GM19043 (cell line): ENCODE measurements at regions not wholly inside any gene's neighbourhood (a gene's known extent, or its start where the extent isn't known, plus 50 kb on each side); places are given as distances from the start of the nearest gene placed in this dataset.

Experiments used
- ATAC-seq: cut with Tn5 transposase; IDR thresholded peaks from one replicate; pipeline ENCODE4 v1.9.1; 2021; ENCODE audit warnings: low read depth; ENCODE audit not compliant: unreplicated experiment

DNA sequence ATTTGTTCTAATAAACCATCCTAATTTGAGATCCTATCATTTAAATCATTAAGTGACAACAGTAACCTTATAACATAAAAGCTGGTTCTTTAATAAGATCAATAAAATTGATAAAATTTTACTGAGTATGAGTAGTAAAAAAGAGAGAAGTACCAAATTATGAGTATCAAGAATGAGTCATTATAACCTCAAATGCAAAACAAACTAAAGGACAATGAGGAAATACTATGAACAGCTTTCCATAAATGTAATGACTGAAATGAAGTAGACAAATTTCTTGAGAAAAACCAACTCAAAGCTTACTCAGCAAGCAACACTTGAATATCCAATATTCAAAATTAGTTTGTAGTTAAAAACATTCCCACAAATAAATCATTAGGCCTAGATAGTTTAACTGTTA, 433.0 kb downstream of the ZEB2 start:
- no peak for ATAC-seq

DNA sequence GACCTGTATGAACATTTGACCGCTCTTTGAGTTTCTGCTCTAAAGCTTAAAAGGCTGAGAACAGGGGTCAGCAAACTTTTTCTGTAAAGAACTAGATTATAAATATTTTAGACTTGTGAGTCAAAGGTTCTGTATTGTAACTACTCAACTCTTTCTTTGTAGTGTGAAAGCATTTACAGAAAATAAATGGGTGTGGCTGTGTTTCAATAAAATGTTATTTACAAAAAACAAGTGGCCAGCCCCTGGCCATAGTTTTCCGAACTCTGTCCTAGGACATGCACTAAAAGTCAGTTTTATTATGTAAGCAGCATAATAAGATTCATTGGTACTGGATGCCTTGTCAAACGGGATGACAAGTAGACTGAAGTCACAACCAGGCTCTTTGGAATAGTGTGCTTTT, 434.9 kb downstream of the ZEB2 start:
- no peak for ATAC-seq

DNA sequence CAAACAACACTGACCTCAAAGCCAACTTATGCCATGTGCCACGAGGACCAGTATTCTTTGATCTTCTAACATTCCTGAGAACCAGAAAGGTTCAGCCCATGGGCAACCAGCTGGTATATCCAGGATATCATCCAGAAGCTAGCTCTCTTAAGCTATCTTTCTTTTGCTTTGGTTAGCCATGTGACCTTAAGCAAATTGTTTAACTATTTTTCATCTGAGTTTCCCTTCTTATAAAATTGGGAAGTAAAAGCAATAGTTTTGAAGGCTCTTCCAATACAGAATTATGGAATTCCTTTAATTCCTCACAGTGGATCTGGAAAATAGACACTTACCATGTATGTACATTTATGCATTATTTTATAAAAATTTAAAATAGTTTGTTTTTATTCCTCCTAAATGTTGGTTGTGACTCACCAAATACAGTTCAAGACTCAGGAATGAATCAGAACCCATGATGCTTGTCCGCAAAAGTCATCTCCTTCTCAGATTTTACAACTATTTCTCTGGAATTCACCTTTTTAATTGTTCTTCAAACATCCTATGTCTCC, 435.7 kb downstream of the ZEB2 start:
- ATAC-seq: no peak

DNA sequence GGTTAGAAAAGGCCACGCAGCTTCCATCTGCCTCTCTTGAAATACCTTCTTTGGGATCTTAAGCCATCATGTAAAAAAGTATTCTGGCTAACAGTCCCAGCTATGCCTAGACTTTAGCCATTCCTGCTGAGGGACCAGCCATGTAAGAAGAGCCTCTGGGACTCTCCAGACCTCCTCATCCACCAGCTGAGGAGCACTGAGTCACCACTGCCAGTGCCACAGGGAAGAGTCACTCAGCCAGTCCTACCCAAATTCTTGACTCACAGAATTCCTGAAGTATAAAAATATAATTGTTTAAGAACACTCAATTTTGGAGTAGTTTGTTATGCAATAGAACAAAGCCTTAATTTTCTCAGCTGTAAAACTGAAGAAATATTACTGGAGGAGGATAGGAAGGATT, 436.7 kb downstream of the ZEB2 start:
- no peak for ATAC-seq

DNA sequence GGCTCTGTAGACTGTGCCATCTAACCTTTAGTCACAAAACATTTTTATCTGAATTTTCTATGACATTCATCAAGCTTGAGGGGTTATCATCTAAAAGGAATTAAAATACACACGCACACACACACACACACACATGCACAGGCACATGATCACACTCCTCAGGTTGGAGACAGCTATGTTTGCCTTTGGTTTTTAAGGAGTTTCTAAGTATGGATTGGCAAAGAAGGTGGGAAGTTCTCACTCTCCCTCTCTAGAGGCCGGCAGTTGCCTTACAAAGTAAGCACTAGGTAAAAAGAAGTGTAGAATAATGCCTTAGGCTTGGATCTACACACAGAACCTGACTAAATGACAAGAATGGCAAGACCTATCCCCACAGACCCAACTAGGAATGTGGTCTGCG, 437.1 kb downstream of the ZEB2 start:
- no peak for ATAC-seq

DNA sequence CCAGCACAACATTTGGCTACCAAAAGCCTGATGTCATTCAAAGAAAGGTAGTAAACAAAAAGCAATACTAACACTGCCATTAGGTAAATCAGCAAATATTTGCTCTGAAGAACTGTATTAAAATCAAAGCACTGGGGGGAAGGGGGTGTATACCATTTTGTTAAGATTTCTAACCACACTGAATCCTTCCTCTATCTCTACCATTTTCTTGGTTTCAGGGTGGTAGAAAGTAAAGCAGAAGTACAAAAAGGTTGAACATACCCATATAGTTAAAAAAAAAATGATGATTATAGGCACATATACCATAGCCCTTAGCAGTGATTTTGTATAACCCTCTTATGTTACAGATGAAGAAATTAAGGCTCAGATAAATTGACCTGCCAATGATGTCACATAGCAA, 437.6 kb downstream of the ZEB2 start:
- no peak for ATAC-seq

DNA sequence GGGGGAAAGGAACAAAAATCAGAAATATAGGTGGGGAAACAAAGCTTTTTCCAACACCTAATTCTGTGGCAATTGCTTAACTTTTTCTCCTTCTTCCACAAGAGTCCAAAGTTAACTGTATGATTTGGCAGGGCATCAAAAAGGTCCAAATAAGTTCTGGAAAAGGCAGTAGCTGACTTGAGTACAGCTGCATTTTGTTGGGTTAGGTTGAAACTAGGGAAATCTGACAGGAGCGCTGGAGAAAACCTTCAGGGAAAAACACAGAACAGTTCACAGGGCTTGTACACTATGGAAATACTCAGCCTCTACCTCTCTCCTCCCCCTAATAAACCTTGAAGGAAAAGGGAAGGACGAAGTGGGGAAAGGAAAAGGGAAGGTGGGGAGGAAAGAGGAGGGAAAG, 438.6 kb downstream of the ZEB2 start:
- no peak for ATAC-seq

DNA sequence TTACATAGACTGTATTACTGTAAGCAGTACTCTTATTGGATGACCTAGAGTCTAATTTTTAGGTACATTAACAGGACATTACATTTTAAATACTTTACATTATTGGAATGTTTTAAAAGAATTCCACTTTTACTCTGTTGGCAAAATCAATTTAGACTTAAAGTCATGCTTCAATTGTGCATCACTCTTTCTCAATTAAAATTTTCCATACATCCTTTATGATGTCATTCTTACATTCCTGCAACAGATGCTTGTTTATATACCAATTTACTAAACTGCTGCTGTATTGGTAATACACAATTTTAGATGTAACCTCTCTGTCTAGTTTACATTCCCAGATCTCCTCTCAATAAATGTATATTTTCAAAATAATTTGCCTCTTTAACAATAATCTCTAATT, 440.1 kb downstream of the ZEB2 start:
- no peak for ATAC-seq

DNA sequence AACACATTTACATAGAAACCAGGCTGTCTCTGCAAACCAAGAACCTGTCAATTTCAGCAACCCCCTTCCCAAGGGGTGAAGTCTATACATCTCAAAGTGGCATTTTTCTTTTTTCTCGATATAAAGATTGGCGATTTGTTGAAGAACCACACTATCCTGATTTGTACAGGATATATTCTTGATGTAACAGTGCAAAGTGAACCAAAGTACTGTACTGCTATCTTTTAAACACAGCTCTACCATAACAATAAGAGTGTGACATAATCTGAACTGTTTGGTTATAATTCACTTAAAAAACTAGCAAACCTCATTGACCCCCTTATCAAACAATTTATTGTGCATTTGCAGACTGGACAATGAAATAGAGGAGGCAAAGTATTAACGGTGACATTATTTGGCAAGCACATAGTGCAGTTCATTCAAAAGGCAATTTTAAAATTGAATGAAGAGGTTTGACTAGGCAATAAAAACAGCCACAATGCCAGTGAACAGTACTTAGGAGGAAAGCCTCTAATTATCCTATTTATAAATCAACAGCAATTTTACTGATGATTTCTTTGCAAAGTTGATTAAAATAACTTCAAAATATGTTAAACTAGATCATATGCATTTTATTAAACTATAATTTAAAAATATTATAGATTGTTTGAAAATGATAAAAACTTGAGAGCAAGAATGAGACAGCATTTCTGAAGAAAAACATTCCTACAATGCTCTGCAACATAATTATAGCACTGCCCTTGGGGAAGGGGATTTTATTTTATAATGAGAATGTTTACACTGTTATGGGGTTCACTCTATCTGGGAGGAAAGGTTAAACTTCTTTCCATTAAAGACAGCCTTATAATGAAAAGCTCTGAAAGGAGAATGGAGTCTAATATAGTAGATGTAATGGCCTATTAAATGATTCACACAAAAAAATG, 440.9 kb downstream of the ZEB2 start:
- no peak for ATAC-seq

DNA sequence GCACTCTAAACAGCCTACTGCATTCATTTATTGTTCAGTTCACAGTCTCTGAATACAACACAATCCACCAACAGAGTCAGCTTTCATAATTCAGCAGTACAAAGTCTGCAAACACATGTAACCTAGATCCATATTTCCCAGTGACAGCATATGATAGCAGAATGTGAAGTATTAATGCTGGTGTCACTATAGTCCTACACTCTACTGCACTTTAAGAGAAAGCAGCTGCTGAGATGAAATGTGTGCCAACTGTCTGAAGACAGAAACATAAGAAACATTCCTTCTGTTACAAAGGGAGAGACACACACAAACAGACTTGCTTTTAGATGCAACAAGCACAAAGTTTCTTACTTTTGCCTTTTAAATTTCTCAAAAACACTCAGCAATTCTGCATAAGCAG, 441.8 kb downstream of the ZEB2 start:
- no peak for ATAC-seq

DNA sequence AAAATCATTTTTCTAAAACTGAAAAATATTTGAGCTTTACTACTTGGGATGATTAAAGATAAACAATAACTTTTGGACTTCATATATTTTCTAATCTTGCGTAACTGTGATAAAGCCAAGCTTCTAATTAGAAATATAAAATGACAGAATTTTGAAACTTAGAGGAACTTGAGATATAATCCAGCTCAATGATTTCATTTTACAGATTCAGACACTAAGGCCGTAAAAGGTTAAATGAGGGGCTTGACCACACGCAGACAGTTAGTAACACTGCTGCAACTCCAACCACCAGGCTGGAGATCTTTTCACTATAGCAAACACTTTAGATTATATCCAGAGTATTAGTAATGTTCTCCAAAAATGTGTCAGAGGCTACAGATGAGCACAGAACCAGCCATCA, 445.5 kb downstream of the ZEB2 start:
- ATAC-seq: no peak

DNA sequence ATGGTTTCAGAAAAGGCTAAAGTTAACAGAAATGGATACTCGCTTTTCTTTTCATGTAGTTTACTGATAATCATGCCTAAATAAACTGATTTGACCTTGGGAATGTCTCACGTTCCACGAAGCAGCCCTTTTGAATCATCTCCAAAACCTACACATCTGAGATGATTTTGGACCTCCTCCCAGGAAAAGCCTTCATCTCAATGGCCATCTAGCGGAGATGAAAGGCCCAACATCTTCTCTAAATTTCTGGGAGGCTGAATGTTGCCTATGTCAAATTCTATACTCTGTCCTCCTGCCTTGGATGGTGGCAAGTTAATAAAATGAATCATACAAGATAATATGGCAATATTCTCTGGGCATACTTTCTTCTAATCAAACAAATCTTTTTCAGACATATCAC, 448.5 kb downstream of the ZEB2 start:
- no peak for ATAC-seq

DNA sequence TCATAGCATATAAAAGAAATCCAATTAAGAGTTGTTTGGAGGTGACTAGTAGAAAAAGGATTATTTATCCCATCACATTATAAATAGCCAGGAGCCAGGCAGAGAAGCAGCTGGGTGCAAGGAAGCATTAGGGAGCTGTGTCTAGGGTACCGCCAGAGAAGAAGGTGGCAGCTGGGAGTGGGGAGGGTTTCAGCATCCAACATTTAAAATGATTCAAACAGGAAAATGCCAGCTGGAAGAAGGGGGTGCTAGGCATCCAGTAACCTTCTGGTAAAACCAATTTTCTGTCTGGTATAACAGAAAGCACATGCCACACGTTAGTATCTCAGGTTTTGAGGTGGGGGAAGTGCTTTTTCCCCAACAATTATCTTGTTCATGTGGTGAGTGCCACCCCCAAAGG, 452.4 kb downstream of the ZEB2 start:
- no peak for ATAC-seq

DNA sequence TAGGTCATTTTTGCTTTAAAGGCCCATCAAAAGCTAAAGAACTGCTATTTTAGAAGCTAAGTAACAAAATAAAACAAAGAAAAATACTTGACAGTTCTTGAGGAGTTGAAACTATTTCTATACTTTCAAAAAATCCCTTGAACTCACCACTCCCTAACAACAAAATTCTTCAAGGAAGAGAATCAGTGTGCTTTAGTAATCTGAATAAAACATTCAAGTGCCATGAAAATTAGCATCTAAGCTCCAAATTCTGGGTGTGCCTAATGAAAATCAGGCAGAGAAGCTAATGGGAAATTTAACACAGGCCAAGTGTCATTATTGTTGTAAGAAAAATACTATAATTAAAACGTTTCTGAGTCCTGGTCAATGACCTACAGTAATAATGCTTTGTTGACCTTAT, 456.3 kb downstream of the ZEB2 start:
- no peak for ATAC-seq

DNA sequence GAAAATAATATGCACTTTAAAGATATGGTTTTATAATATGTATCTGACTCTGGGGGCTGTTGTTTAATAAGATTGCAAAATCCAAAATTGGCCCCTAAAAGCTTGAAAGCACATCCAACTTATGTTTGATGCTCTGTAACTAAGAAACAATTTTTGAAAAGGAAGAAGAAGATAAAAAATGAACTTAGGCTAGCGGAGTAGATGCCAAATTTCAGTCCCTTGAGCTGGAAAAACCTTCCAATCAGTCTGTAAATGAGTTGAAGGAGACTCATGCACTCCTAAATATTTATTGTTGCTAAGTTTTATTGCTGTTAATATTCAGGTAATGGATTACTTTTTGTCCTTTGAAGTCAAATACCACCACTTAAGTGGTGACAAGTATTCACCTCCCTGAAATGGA, 465.0 kb downstream of the ZEB2 start:
- no peak for ATAC-seq

DNA sequence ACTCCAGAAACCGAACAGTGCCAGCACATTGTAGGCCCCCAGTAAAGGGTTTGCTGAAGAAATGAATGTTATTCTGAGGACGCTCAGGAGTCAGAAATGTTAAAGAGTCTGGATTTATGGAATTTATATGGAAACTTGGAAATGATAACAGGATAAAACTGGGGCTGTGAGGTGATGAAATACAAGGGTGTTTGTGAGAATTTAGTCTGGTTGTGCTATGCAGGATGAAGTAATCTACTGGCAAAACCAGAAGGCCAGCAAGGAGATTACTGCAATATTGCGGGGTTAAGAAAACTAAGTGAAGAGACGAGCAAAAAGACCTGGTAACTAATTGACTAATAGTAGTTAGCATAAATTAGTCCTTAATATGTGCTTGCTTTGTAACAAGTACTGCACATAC, 467.8 kb downstream of the ZEB2 start:
- ATAC-seq: no peak

DNA sequence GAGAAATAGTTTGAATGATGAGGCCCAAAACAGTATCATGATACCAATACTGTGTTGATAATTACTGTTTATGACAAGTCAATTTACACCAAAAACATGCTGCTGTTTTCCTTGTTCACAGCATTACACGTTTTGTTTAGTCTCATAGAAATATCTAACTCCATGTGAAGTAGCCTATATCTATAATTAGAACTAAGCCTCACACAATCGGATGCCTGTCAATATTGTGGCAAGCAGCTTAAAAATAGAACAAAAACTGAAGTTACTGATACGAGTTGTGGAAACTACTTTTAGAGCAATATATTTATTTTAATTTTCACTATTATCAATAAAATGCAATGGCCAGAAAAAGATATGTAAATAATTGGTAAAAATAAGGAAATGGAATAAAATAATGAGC, 470.8 kb downstream of the ZEB2 start:
- ATAC-seq: no peak

DNA sequence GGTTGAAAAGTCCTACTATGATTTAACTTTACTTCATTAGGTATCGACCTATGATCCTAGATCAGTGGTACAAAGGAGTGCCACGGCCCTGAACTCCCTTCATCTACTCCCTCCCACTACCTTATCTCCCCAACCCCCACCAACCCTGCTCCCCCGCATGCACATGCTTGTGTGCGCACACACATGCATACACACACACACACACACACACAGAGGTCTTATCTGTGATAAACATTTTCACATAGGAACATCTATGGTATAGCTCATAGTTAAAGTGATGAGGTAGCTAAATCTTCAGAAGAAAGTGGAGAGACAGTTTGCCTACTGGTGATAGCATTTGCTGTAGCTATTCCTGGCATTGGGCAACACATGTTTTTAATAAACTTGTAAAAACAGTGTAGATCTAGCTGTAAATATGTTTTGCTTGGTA, 471.3 kb downstream of the ZEB2 start:
- no peak for ATAC-seq

DNA sequence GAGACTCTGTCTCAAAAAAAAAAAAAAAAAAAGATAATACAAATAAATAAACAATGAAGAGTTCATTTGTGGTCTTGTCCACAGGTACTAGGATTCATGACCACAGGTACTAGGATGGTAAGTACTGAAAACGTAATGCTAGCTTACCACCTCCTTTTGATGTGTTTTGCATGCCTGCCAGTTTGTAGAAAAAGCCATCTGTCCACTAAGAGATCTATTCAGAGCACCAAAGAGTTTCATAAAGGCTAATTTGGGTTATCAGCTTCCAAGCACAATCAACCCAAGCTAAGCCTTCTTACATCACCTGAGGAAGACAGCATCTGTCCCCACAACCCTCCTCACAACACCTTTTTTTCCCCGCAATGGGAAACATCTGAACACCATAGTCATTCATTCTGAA, 477.2 kb downstream of the ZEB2 start:
- no peak for ATAC-seq

DNA sequence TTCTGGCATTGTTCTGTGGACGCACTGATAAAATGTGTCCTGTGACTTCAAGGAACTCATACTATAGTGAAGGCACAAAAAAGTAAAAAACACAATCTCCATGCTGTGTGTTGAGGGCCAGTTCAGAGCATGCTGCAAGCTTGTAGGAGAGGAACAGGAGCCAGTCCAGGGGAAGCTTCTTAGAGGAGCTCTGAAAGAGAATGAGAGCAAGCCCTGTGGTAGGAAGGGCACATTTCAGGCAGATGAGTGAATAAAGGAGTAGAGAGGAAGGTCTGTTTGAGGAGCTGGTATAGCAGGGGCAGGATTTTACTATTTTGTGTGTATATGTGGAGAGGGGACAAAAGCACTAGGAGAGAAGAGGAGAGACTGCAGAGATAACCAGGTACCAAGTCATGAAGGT, 478.3 kb downstream of the ZEB2 start:
- ATAC-seq: no peak

DNA sequence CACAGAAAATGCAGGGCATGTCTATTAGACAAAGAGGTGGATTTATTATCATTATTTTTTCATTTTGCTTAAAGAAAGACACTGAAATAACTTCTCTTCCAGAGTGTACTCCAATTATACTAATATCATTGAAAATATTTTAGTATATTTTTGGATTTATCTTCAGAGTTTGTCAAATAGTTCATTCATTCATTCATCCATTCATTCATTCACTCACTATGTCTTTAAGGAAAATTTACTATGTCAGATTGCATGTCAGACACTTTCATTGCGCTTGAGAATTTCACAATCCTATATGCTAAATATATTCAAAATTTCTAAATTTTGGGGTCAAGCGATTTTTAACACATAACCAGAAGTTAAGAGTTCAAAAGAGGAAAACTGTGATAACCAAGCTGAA, 479.1 kb downstream of the ZEB2 start:
- ATAC-seq: no peak

DNA sequence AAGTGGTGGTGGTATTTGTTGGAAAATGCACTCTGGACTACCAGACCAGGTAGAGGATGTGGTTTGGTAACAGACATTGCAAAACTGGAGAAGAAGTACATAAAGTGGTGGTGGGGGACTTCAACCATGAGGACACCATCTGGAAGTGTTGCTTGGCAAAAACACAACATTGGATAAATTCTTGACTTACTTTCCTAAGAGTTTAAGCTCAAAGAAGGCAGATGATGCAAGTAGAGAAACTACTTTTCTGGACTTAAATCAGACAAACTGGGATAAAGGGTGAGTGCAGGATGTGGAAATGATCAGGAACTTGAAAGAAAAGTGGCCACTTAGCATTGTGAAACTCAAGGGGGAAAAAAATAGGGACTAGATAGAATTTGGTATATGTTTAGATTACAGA, 487.4 kb downstream of the ZEB2 start:
- no peak for ATAC-seq
